CD4-positive, CD25-positive, alpha-beta regulatory T cell (primary cell): ENCODE measurements at regions not wholly inside any gene's neighbourhood (a gene's known extent, or its start where the extent isn't known, plus 50 kb on each side); places are given as distances from the start of the nearest gene placed in this dataset.
"Not testable (repeated sequence)": the region's sequence is repeated elsewhere in the genome, so short reads cannot be mapped to it uniquely, and the experiment has no call there.

Source experiments
- ATAC-seq, 2 donors: fragments of 150-1000 bp; cut with Tn5 transposase; one replicate each; pipeline ENCODE4 v1.10.0; 2021; ENCODE audit warnings: low read depth in 2 of 2, moderate number of reproducible peaks in 2 of 2, moderate library complexity in 1 of 2
- DNase-seq, 3 donors: peaks; one replicate each; pipeline versions ENCODE4 v3.0.0 to v3.0.0-alpha.2; 2012 to 2022; ENCODE audit warnings: mixed read lengths in 1 of 3
- H3K27ac ChIP-seq: one replicate; pipeline ENCODE4 v1.7.0; 2013; ENCODE audit warnings: mild to moderate bottlenecking, low read length; ENCODE audit not compliant: insufficient read depth, poor library complexity, severe bottlenecking
- H3K27me3 ChIP-seq: one replicate; pipeline ENCODE4 v1.7.0; 2013; ENCODE audit warnings: low read length; ENCODE audit not compliant: control insufficient read depth, insufficient read depth
- H3K36me3 ChIP-seq: one replicate; pipeline ENCODE4 v1.7.0; 2013; ENCODE audit warnings: mild to moderate bottlenecking, low read length, moderate library complexity; ENCODE audit not compliant: control insufficient read depth, insufficient read depth
- H3K4me1 ChIP-seq: 2 replicates; pipeline ENCODE4 v1.7.0; 2013; ENCODE audit warnings: mild to moderate bottlenecking, low read length; ENCODE audit not compliant: insufficient read depth, control insufficient read depth, poor library complexity, severe bottlenecking
- H3K4me3 ChIP-seq: one replicate; pipeline ENCODE4 v1.7.0; 2013; ENCODE audit warnings: low read depth, mild to moderate bottlenecking, low read length, moderate library complexity
- H3K9me3 ChIP-seq, 2 experiments: 1 replicate in 1 of 2; 2 replicates in 1 of 2; pipeline ENCODE4 v1.7.0; 2013; ENCODE audit warnings: low read length in 2 of 2, mild to moderate bottlenecking in 1 of 2, moderate library complexity in 1 of 2; ENCODE audit not compliant: control insufficient read depth in 2 of 2
- H3K27ac Mint-ChIP-seq, 3 donors: one replicate each; pipeline ENCODE4 v1.8.0; 2020 to 2022; ENCODE audit warnings: mild to moderate bottlenecking in 3 of 3, mixed read lengths in 3 of 3, moderate library complexity in 2 of 3
- H3K27me3 Mint-ChIP-seq: one replicate; pipeline ENCODE4 v1.8.0; 2022; ENCODE audit warnings: mild to moderate bottlenecking, mixed read lengths
- H3K36me3 Mint-ChIP-seq: one replicate; pipeline ENCODE4 v1.8.0; 2020; ENCODE audit warnings: mixed read lengths
- H3K4me1 Mint-ChIP-seq, 4 donors: one replicate each; pipeline ENCODE4 v1.8.0; 2020 to 2022; ENCODE audit warnings: mixed read lengths in 4 of 4, mild to moderate bottlenecking in 1 of 4
- H3K4me3 Mint-ChIP-seq, 4 donors: one replicate each; pipeline ENCODE4 v1.8.0; 2020 to 2022; ENCODE audit warnings: mild to moderate bottlenecking in 4 of 4, mixed read lengths in 4 of 4, moderate library complexity in 3 of 4
- H3K9me3 Mint-ChIP-seq, 7 donors: one replicate each; pipeline ENCODE4 v1.8.0; 2020 to 2022; ENCODE audit warnings: mixed read lengths in 7 of 7, mild to moderate bottlenecking in 3 of 7, moderate library complexity in 2 of 7

- Histone ChIP-seq H3K27ac (no peak overlapping the region), H3K27me3 (no peaks in the 10 kb centered on the region), H3K4me1 (no peaks in the 10 kb centered on the region), H3K9me3 (no peaks in the 10 kb centered on the region), H3K36me3 (peaks cover 27% of the 10 kb centered on the region), H3K4me3 (no peak overlapping the region)
- Mint-ChIP-seq H3K27me3 (no peaks in the 10 kb centered on the region), H3K36me3 (peaks cover 39% of the 10 kb centered on the region), H3K9me3 (peaks cover 0 to 10% (median 0%) of the 10 kb centered on the region in 7 donors), H3K4me1 (peaks cover 0 to 10% (median 3%) of the 10 kb centered on the region in 4 donors), H3K4me3 (no peak overlapping the region), H3K27ac (no peak overlapping the region)
- ATAC-seq: no peak
- DNase-seq: no peak
These were observed 77.9 kb upstream of the EDEM3 start for GRCh38 chr1:184832517-184832916.

DNA sequence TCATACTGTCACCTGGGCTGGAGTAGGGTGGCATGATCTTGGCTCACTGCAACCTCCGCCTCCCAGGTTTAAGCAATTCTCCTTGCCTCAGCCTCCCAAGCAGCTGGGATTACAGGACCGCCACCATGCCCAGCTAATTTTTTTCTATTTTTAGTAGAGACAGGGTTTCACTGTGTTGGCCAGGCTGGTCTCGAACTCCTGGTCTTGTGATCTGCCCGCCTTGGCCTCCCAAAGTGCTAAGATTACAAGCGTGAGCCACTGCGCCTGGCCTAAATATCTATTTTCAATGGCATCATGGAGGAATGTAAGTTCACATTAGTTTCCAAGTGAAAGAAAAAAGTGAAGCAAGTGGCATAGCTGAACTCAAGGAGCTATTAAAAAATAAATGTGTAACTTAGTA lies 74.8 kb upstream of the EDEM3 start:
- H3K4me3 ChIP-seq, H3K4me3 Mint-ChIP-seq, H3K27ac ChIP-seq, H3K9me3 ChIP-seq, ATAC-seq, H3K4me1 ChIP-seq, H3K27me3 ChIP-seq, DNase-seq, H3K4me1 Mint-ChIP-seq, H3K27me3 Mint-ChIP-seq, H3K9me3 Mint-ChIP-seq: not testable (repeated sequence)
- H3K36me3 Mint-ChIP-seq: peaks cover 43% of the 10 kb centered on the region
- peak overlapping the region in 2 of 3 donors; percentile 28 to 47 for H3K27ac Mint-ChIP-seq
- peaks cover 29% of the 10 kb centered on the region for H3K36me3 ChIP-seq

DNA sequence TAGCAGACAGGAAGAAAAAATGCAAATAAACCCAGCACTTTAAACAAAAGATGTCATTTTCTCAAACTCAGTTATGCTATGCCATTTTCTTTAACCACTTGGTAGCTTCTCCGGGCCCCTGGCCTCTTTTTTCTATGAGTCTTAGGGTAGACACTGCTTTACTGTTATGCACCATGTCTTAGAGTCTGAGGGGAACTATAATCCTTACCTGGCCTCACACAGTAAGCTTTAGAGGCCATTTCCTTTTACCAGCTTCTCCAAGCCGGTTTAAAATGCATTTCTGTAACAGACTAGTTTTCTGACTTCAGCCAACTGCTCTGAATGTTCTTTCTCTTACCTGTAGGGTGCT lies 73.7 kb upstream of the EDEM3 start:
- DNase-seq: no peak
- Histone ChIP-seq H3K4me1 (no peaks in the 10 kb centered on the region), H3K27ac (no peak overlapping the region), H3K36me3 (peaks cover 41% of the 10 kb centered on the region), H3K4me3 (no peak overlapping the region), H3K27me3 (no peaks in the 10 kb centered on the region), H3K9me3 (no peaks in the 10 kb centered on the region)
- Mint-ChIP-seq H3K27me3 (no peaks in the 10 kb centered on the region), H3K27ac (peak overlapping the region; percentile 6 to 59 (median 28)), H3K9me3 (peaks cover 0 to 1% (median 0%) of the 10 kb centered on the region in 7 donors), H3K36me3 (peaks cover 53% of the 10 kb centered on the region), H3K4me3 (no peak overlapping the region), H3K4me1 (peaks cover 0 to 8% (median 5%) of the 10 kb centered on the region in 4 donors)
- no peak for ATAC-seq

DNA sequence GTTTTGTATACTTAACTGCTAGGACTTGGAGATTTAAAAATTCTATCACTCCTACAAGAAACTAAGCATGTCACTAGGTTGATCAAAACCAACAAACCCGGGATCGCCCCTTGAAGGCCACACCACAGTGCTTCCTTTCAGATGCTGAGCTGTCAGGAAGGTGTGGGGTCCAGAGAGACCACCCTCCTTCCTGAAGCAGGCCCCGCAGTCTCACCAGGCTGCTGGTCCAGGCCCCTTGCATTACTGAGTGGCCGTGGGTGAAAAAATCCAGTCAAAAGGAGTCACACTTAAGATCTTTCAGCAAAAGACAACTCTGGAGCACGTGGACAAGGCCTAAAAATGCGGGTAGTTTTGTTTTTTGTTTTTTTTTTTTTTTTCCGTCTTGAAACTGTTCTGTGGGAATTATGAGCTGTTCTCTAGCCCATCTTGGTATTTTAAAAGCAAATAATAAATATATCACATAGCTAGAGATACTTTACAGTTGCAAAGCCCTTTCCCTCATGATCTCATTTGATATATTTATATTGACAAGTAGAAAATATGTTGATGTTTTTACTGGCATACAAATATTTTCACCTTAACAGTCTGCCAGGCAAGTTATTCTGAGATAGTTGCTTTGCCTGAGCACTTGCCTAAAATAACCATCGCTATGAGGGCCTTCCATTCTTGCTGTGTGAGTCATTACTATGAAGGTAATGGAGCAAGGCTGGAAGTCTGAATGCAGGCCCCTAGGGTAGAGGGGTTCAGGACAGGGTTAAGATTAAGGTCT lies 73.1 kb upstream of the EDEM3 start:
- H3K4me3 ChIP-seq: no peak overlapping the region
- no peaks in the 10 kb centered on the region for H3K9me3 ChIP-seq
- H3K27ac Mint-ChIP-seq: peak overlapping the region in 1 of 3 donors; percentile 59
- H3K4me1 ChIP-seq: no peaks in the 10 kb centered on the region
- H3K4me1 Mint-ChIP-seq: peaks cover 0 to 8% (median 5%) of the 10 kb centered on the region in 4 donors
- DNase-seq (no peak), ATAC-seq (no peak)
- H3K36me3 ChIP-seq: peaks cover 47% of the 10 kb centered on the region
- no peak overlapping the region for H3K27ac ChIP-seq
- no peak overlapping the region for H3K4me3 Mint-ChIP-seq
- H3K27me3 ChIP-seq: no peaks in the 10 kb centered on the region
- peaks cover 58% of the 10 kb centered on the region for H3K36me3 Mint-ChIP-seq
- H3K9me3 Mint-ChIP-seq: peaks cover 0 to 1% (median 0%) of the 10 kb centered on the region in 7 donors
- no peaks in the 10 kb centered on the region for H3K27me3 Mint-ChIP-seq

GRCh38 chr1:184826001-184826400 lies 71.3 kb upstream of the EDEM3 start:
- no peak for ATAC-seq
- Mint-ChIP-seq H3K27me3 (no peaks in the 10 kb centered on the region), H3K4me3 (no peak overlapping the region), H3K9me3 (peaks cover 0 to 1% (median 0%) of the 10 kb centered on the region in 7 donors), H3K27ac (peak overlapping the region in 2 of 3 donors; percentile 30 to 59), H3K4me1 (peaks cover 0 to 8% (median 5%) of the 10 kb centered on the region in 4 donors), H3K36me3 (peaks cover 58% of the 10 kb centered on the region)
- no peaks in the 10 kb centered on the region for H3K4me1 ChIP-seq
- H3K27me3 ChIP-seq: no peaks in the 10 kb centered on the region
- no peak overlapping the region for H3K4me3 ChIP-seq
- no peak overlapping the region for H3K27ac ChIP-seq
- no peak for DNase-seq
- H3K36me3 ChIP-seq: peaks cover 57% of the 10 kb centered on the region
- H3K9me3 ChIP-seq: no peaks in the 10 kb centered on the region

DNA sequence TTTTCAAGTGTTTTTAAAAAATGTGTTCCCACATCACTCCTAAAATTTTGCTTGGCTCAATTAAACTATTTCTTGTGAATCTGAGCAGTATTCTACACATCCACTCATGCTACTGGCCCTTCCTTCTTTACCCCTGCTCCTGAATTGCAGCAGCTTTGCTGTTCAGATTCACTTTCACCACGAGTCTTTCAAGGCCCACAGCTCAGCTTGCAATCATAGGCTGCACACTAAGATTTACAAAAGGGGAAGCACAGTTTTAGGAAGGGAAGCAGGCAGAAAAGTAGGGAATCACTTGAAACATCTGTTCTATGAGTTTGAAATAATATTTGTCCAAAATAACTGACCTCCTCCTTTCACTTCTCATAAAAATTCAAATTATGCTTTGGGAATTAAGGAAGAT lies 70.9 kb upstream of the EDEM3 start:
- peak overlapping the region; percentile 30 to 82 (median 59) for H3K27ac Mint-ChIP-seq
- H3K4me3 Mint-ChIP-seq: no peak overlapping the region
- no peaks in the 10 kb centered on the region for H3K9me3 ChIP-seq
- no peaks in the 10 kb centered on the region for H3K27me3 Mint-ChIP-seq
- no peak overlapping the region for H3K27ac ChIP-seq
- ATAC-seq (no peak), DNase-seq (no peak)
- H3K4me1 ChIP-seq: no peaks in the 10 kb centered on the region
- no peaks in the 10 kb centered on the region for H3K27me3 ChIP-seq
- H3K36me3 Mint-ChIP-seq: peaks cover 62% of the 10 kb centered on the region
- H3K4me3 ChIP-seq: no peak overlapping the region
- peaks cover 57% of the 10 kb centered on the region for H3K36me3 ChIP-seq
- peaks cover 0 to 10% (median 5%) of the 10 kb centered on the region in 4 donors for H3K4me1 Mint-ChIP-seq
- H3K9me3 Mint-ChIP-seq: peaks cover 0 to 1% (median 0%) of the 10 kb centered on the region in 7 donors

DNA sequence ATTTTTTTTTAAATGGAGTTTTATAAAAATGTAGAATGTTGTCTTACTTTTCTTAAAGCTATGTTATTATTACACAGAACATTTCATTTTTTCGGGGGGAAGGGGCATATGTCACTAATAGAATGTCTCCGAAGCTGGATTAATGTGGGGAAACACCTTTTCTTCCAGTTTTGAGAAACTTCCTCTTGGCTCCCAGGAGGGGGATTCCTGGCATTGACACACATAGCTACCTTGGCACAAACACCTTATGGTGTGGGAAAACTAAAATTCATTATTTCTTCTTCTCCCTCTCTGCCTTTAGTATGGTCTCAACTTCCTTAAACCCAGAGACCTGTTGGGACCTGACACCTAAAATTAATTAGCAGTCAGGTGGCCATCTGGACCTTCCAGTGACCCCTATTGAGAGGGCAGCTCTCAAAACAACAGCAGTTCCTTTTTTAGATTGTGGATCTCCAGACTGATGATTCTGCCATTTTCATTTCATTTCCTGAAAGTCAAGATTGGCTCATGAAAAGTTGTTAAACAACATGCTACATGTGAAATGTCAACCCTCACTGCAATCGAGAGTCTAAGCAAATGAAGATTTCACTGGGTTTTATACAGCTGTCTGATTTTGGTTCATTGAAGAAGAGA lies 70.1 kb upstream of the EDEM3 start:
- no peak overlapping the region for H3K27ac ChIP-seq

More for the DNA sequence above, 70.1 kb upstream of the EDEM3 start:
- Histone ChIP-seq H3K36me3 (peaks cover 58% of the 10 kb centered on the region), H3K27me3 (no peaks in the 10 kb centered on the region), H3K4me1 (no peaks in the 10 kb centered on the region), H3K9me3 (no peaks in the 10 kb centered on the region), H3K4me3 (no peak overlapping the region)
- ATAC-seq: no peak
- peak overlapping the region in 2 of 3 donors; percentile 74 to 82 for H3K27ac Mint-ChIP-seq
- H3K4me1 Mint-ChIP-seq: peaks cover 0 to 9% (median 5%) of the 10 kb centered on the region in 4 donors
- peaks cover 60% of the 10 kb centered on the region for H3K36me3 Mint-ChIP-seq
- H3K27me3 Mint-ChIP-seq: no peaks in the 10 kb centered on the region
- peaks cover 0 to 1% (median 0%) of the 10 kb centered on the region in 7 donors for H3K9me3 Mint-ChIP-seq
- DNase-seq: no peak
- H3K4me3 Mint-ChIP-seq: no peak overlapping the region
